ENCODE measurements at regions not wholly inside any gene's neighbourhood (a gene's known extent, or its start where the extent isn't known, plus 50 kb on each side); places are given as distances from the start of the nearest gene placed in this dataset.

- TF ChIP-seq CTCF (IDR thresholded peaks at IDR 0.05; ENCODE audit: extremely low read depth in 1 of 2, insufficient read depth in 1 of 2, low read depth in 1 of 2, low read length in 2 of 2) (no peak), POLR2A (IDR thresholded peaks at IDR 0.05; ENCODE audit: low read depth, low read length) (no peak), EZH2 (IDR thresholded peaks at IDR 0.05; ENCODE audit: borderline replicate concordance, low read depth, low read length, severe bottlenecking) (no peak)
These were observed 302.4 kb upstream of the HS6ST1 start for GRCh38 chr2:128621074-128621473.
